Sigmoid colon (tissue), 6 donors: ENCODE measurements at regions not wholly inside any gene's neighbourhood (a gene's known extent, or its start where the extent isn't known, plus 50 kb on each side); places are given as distances from the start of the nearest gene placed in this dataset.

Source experiments
- DNase-seq: peaks from one replicate; pipeline ENCODE4 v3.0.0-alpha.2; 2019
- H3K27ac ChIP-seq, 4 donors: fragments of 200-600 bp; sonication (generic); one replicate each; pipeline ENCODE4 v1.5.1; 2016 to 2019; ENCODE audit warnings: mild to moderate bottlenecking in 1 of 4
- H3K27me3 ChIP-seq, 3 donors: fragments of 200-600 bp; sonication (generic); one replicate each; pipeline ENCODE4 v1.5.1; 2019; ENCODE audit warnings: mild to moderate bottlenecking in 1 of 3
- H3K36me3 ChIP-seq, 4 donors: fragments of 200-600 bp; sonication (generic); one replicate each; pipeline ENCODE4 v1.5.1; 2016 to 2019
- H3K4me1 ChIP-seq, 4 donors: fragments of 200-600 bp; sonication (generic); one replicate each; pipeline ENCODE4 v1.5.1; 2017 to 2019
- H3K4me3 ChIP-seq, 4 donors: fragments of 200-600 bp; sonication (generic); one replicate each; pipeline ENCODE4 v1.5.1; 2017 to 2019; ENCODE audit warnings: mild to moderate bottlenecking in 2 of 4, moderate library complexity in 1 of 4
- H3K9me3 ChIP-seq, 4 donors: fragments of 200-600 bp in 3 of 4; sonication (generic) in 3 of 4; one replicate each; pipeline versions ENCODE4 v1.5.1 to v1.6.1; 2013 to 2019
- EP300 ChIP-seq, 4 donors: sonication (generic); formaldehyde crosslinking; IDR thresholded peaks; one replicate each; pipeline ENCODE4 v1.6.1; 2017; ENCODE audit warnings: antibody characterized with exemption in 4 of 4
- POLR2A ChIP-seq, 2 donors: fragments of 450-650 bp; IDR thresholded peaks; one replicate each; pipeline ENCODE4 v1.6.1; 2016; ENCODE audit warnings: antibody characterized with exemption in 2 of 2, mild to moderate bottlenecking in 2 of 2, moderate library complexity in 2 of 2
- POLR2AphosphoS5 ChIP-seq, 4 donors: sonication (generic); formaldehyde crosslinking; IDR thresholded peaks; one replicate each; pipeline ENCODE4 v1.6.1; 2017; ENCODE audit warnings: antibody characterized with exemption in 4 of 4
- WGBS, 2 donors: extraction: QIAGEN DNeasy Blood & Tissue Kit; methylation state at CpG; one replicate each; pipeline ENCODE4 v1.1.7; 2013; 5-methylcytosine and 5-hydroxymethylcytosine counted together
- intact Hi-C: fragments of 100-400 bp; cut with DNase I; formaldehyde crosslinking; loops from one replicate; pipeline ENCODE4 v1.15.1; 2023
- TF ChIP-seq, protein P1 (sequence below), 4 experiments: fragments of 450-650 bp in 3 of 4; fragments of 200-600 bp in 1 of 4; IDR thresholded peaks; one replicate each; pipeline ENCODE4 v1.5.1; 2016 to 2019; ENCODE audit warnings: antibody characterized with exemption in 4 of 4, mild to moderate bottlenecking in 3 of 4, moderate library complexity in 2 of 4
- donor health status: healthy with polysubstance abuse.
- donor health status: healthy.

DNA sequence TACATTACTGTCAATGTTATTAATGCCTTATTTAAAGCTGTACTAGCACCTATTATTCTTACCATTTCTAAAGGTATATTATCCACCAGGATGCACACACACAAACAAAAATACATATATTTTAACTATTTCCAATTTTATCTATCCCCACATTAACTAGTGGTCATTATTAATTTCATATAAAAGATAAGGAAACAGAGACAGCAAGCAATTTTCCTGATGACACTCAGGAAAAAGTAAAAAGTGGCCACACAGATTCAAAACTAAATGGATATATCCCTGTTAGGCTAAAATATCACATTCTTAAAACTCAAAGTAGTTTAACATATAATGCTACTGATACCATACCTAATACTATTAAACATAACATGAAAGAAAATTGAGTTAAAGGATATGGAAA is 534.1 kb downstream of the KCNT2 start:
- TF ChIP-seq EP300 (IDR thresholded peaks at IDR 0.05): no peak
- TF ChIP-seq POLR2A (IDR thresholded peaks at IDR 0.05): no peak
- TF ChIP-seq, protein P1, sequence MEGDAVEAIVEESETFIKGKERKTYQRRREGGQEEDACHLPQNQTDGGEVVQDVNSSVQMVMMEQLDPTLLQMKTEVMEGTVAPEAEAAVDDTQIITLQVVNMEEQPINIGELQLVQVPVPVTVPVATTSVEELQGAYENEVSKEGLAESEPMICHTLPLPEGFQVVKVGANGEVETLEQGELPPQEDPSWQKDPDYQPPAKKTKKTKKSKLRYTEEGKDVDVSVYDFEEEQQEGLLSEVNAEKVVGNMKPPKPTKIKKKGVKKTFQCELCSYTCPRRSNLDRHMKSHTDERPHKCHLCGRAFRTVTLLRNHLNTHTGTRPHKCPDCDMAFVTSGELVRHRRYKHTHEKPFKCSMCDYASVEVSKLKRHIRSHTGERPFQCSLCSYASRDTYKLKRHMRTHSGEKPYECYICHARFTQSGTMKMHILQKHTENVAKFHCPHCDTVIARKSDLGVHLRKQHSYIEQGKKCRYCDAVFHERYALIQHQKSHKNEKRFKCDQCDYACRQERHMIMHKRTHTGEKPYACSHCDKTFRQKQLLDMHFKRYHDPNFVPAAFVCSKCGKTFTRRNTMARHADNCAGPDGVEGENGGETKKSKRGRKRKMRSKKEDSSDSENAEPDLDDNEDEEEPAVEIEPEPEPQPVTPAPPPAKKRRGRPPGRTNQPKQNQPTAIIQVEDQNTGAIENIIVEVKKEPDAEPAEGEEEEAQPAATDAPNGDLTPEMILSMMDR (IDR thresholded peaks at IDR 0.05): no peak
- no peak for TF ChIP-seq POLR2AphosphoS5 (IDR thresholded peaks at IDR 0.05)
- DNase-seq: no peak

DNA sequence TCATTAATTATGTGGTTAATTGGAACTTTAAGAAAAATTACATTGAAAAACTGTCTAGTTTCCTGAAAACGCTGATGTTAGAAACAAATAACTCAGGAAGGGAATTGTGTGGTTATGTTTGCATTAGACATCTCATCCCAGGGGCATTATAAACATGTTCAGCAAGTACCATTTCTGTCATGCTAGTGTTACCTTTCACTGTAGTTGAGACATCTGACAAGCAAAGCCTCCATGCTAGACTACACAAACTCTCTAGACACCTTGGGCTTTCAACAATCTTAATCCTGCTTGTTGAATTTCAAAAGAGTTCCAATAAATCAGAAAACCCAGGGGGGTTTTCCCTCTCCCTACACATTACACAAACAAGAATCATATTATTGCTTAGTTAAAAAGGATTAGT is 536.8 kb downstream of the KCNT2 start:
- no peak overlapping the region for H3K4me3 ChIP-seq
- intact Hi-C loops: no loop called here

More for the DNA sequence above, 534.1 kb downstream of the KCNT2 start:
- Histone ChIP-seq H3K36me3 (no peaks in the 10 kb centered on the region), H3K4me1 (no peaks in the 10 kb centered on the region), H3K4me3 (no peak overlapping the region), H3K9me3 (no peaks in the 10 kb centered on the region), H3K27ac (no peak overlapping the region), H3K27me3 (no peaks in the 10 kb centered on the region)
- intact Hi-C loops: no loop called here

DNA sequence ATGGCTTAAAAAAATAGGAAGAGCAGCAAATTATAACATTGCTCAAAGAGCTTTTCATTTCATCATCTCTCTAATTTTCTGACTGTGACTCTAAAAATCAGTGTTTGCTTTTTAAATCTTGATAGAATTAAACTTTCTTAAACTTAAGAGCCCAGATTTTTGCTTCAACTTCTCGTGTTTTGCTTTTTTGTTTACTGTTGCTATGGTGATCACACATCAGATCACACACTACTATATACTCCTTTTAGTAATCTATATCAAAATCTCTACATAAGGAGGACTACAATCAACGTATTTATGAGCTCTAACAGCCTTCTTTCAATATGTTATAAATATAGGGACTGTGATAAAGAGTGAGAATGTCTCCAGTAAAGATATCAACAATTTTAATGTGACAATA is 537.3 kb downstream of the KCNT2 start:
- Histone ChIP-seq H3K36me3 (no peaks in the 10 kb centered on the region), H3K4me1 (no peaks in the 10 kb centered on the region), H3K9me3 (no peaks in the 10 kb centered on the region), H3K27ac (no peak overlapping the region), H3K27me3 (no peaks in the 10 kb centered on the region), H3K4me3 (no peak overlapping the region)
- TF ChIP-seq POLR2AphosphoS5 (IDR thresholded peaks at IDR 0.05): no peak
- TF ChIP-seq EP300 (IDR thresholded peaks at IDR 0.05): no peak
- DNase-seq: no peak
- intact Hi-C loops: no loop called here
- 6 to 42% methylated on average over 2 of the region's 2 CpGs for WGBS, 2 donors

More for the DNA sequence above, 536.8 kb downstream of the KCNT2 start:
- Histone ChIP-seq H3K36me3 (no peaks in the 10 kb centered on the region), H3K27me3 (no peaks in the 10 kb centered on the region), H3K4me1 (no peaks in the 10 kb centered on the region), H3K27ac (no peak overlapping the region), H3K9me3 (no peaks in the 10 kb centered on the region)
- no peak for DNase-seq
- TF ChIP-seq EP300 (IDR thresholded peaks at IDR 0.05) (no peak), POLR2A (IDR thresholded peaks at IDR 0.05) (no peak), POLR2AphosphoS5 (IDR thresholded peaks at IDR 0.05) (no peak)
- TF ChIP-seq, protein P1 (IDR thresholded peaks at IDR 0.05): no peak
- 45 to 56% methylated on average over 1 of the region's 1 CpG for WGBS, 2 donors

DNA sequence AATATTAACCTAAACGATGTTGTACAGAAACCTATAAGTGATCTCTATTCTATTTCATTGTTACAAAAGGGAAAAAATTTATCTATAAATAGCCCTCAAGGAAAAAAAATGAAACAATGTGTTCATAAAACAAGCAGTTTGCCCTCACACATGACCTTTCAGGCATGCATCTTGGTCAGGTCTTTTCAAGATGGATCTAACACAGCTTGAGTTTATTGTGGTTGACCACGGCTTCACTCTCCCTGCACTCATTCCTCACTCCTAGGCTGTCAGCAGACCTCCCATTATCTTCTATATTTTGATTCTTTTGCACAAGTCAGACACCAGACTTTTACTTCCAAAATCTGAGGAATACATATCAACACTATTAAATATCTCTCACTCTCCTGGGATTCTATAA is 544.3 kb downstream of the KCNT2 start:
- H3K4me1 ChIP-seq: no peaks in the 10 kb centered on the region
- no peaks in the 10 kb centered on the region for H3K36me3 ChIP-seq
- 53 to 74% methylated on average over 2 of the region's 2 CpGs for WGBS, 2 donors
- no peak for DNase-seq
- no peaks in the 10 kb centered on the region for H3K27me3 ChIP-seq
- intact Hi-C loops: no loop called here
- no peak overlapping the region for H3K27ac ChIP-seq
- no peaks in the 10 kb centered on the region for H3K9me3 ChIP-seq
- TF ChIP-seq POLR2AphosphoS5 (IDR thresholded peaks at IDR 0.05) (no peak), POLR2A (IDR thresholded peaks at IDR 0.05) (no peak), EP300 (IDR thresholded peaks at IDR 0.05) (no peak)
- TF ChIP-seq, protein P1 (IDR thresholded peaks at IDR 0.05): no peak
- no peak overlapping the region for H3K4me3 ChIP-seq

DNA sequence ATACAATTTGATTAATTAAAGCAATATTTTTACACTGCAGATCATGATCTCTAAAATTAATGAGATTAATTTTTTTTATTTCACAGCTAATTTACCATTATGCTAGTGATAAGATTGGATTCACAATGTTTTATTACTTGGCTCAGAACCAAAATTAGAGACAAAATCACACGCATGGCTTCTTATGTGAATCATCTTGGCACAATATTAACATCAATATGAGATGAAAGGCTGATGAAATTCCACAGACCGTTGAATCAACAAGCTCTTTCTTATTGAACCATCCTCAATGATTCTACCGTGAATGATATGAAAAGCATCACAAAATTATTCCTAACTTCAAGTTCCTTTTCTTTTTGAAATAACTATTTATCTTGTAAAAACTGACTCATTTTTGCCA is 544.9 kb downstream of the KCNT2 start:
- no peaks in the 10 kb centered on the region for H3K36me3 ChIP-seq
- no peaks in the 10 kb centered on the region for H3K27me3 ChIP-seq
- no peak overlapping the region for H3K4me3 ChIP-seq
- TF ChIP-seq POLR2A (IDR thresholded peaks at IDR 0.05) (no peak), EP300 (IDR thresholded peaks at IDR 0.05) (no peak), POLR2AphosphoS5 (IDR thresholded peaks at IDR 0.05) (no peak)
- TF ChIP-seq, protein P1 (IDR thresholded peaks at IDR 0.05): no peak
- 67 to 73% methylated on average over 3 of the region's 3 CpGs for WGBS, 2 donors
- no peaks in the 10 kb centered on the region for H3K9me3 ChIP-seq
- intact Hi-C loops: no loop called here
- no peak overlapping the region for H3K27ac ChIP-seq
- no peak for DNase-seq
- H3K4me1 ChIP-seq: no peaks in the 10 kb centered on the region
